ENCODE measurements at regions not wholly inside any gene's neighbourhood (a gene's known extent, or its start where the extent isn't known, plus 50 kb on each side); places are given as distances from the start of the nearest gene placed in this dataset.
"Not testable (repeated sequence)": the region's sequence is repeated elsewhere in the genome, so short reads cannot be mapped to it uniquely, and the experiment has no call there.

- no peak overlapping the region for H3K27ac ChIP-seq
- TF ChIP-seq ZFX (IDR thresholded peaks at IDR 0.05) = no peak
- TF ChIP-seq CTCF (conservative IDR thresholded peaks at IDR 0.05) = no peak
Measured at GRCh38 chr5:33115467-33115866, 325.3 kb upstream of the TARS1 start.

DNA sequence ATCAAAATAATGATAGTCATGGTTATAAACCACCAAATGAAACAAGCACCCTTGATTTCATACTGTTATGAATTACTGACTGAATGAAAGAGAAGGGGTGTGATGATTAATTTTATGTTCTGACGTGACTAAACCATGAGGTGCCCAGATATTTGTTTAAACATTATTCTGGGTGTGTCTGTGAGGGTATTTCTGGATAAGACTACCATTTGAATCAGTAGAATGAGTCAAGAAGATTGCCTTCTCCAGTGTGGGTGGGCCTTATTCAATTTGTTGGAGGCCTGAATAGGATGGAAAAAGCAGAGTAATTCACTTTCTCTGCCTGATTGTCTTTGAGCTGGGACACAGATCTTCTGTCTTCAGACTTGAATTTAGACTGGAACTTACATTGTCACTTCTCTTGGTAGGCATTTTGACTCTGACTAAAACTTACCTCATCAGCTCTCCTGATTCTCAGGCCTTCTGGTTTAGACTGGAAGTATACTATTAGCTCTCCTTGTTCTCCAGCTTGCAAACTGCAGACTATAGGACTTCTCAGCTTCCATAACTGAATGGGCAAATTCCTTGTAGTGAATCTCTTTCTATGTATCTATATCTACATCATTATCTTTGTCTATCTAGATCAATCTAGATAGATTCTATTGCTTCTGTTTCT is 321.9 kb upstream of the TARS1 start:
- no peak overlapping the region for H3K27ac ChIP-seq
- TF ChIP-seq CTCF (conservative IDR thresholded peaks at IDR 0.05) = no peak
- no peak for TF ChIP-seq ZFX (IDR thresholded peaks at IDR 0.05)

DNA sequence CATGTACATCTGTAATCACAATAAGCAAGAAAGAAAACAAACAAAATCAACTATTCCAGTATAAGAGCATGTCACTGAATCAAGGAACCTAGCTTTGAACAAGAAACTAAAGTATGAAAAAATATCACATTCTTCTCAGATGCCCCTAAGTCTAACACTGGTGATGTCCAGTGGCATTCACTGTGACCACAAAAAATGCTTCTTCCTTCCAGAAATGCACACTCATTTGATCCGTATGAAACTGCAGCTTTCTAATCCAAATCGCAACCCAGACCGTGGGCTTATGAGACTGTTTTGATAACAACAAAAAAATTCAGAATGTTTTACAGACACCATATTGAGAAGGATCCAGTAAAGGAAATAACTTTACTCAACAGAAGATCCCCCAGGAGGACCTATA is 320.1 kb upstream of the TARS1 start:
- TF ChIP-seq ZFX (IDR thresholded peaks at IDR 0.05) (no peak), CTCF (conservative IDR thresholded peaks at IDR 0.05) (no peak)
- H3K27ac ChIP-seq = no peak overlapping the region

GRCh38 chr5:33129309-33129708 is 311.5 kb upstream of the TARS1 start:
- TF ChIP-seq CTCF (conservative IDR thresholded peaks at IDR 0.05) = no peak
- no peak for TF ChIP-seq ZFX (IDR thresholded peaks at IDR 0.05)
- no peak overlapping the region for H3K27ac ChIP-seq

GRCh38 chr5:33136785-33137184 is 304.0 kb upstream of the TARS1 start:
- no peak overlapping the region for H3K27ac ChIP-seq
- TF ChIP-seq ZFX (IDR thresholded peaks at IDR 0.05) = no peak

DNA sequence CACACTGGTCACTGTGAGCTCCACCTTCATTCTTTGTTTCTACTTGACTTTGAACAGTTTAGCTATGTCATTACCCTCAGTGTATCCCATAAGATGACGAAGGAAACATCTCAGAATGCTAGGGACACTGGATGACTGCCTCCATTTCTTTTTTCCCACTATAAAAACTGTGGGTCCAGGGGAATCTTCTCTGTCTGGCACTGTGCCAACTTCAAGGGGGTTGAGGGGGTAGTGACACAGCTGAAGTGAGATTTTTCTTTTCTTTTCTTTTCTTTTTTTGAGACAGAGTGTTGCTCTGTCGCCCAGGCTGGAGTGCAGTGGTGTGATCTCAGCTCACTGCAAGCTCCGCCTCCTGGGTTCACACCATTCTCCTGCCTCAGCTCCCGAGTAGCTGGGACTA is 302.6 kb upstream of the TARS1 start:
- H3K27ac ChIP-seq = not testable (repeated sequence)

DNA sequence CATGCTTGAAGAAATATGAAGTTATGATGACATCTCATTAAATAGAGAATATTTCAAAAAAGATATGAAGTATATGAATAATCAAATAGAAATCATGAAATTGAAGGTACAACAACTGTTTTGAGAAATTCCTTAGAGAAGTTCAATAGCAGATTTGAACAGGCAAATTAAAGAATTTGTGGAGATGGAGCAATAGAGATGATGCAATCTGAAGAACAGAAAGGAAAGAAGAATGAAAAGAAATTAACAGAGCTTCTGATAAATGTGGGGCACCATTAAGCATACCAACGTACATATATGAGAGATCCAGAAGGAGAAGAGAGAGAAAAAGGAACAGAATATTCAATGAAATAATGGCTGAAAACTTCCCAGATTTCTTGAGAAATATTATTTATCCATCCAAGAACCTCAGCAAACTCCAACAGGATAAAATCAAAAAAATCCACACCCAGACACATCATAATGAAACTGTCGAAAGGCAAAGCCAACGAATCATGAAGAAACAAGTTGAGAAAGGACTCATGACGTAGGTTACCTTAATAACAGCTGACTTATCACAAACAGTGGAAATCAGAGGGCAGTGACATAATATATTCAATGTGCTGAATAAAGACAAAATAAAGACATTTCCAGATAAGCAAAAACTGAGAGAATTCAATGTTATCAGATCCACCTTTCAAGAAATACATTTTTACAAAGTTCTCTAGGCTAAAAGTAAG is 297.2 kb upstream of the TARS1 start:
- no peak overlapping the region for H3K27ac ChIP-seq
- TF ChIP-seq CTCF (conservative IDR thresholded peaks at IDR 0.05) (no peak), ZFX (IDR thresholded peaks at IDR 0.05) (no peak)

- no peak overlapping the region for H3K27ac ChIP-seq
- TF ChIP-seq ZFX (IDR thresholded peaks at IDR 0.05) = no peak
- no peak for TF ChIP-seq CTCF (conservative IDR thresholded peaks at IDR 0.05)
Measured at GRCh38 chr5:33146881-33147280, 293.9 kb upstream of the TARS1 start.
